DMS79 treated with DMSO at 0.1 percent for 48 hours (cell line): ENCODE measurements at regions not wholly inside any gene's neighbourhood (a gene's known extent, or its start where the extent isn't known, plus 50 kb on each side); places are given as distances from the start of the nearest gene placed in this dataset.
"Not testable (repeated sequence)": the region's sequence is repeated elsewhere in the genome, so short reads cannot be mapped to it uniquely, and the experiment has no call there.

Experiments
- DNase-seq: peaks from one replicate; lab custom pipeline; 2025; lab: John Stamatoyannopoulos, UW

DNA sequence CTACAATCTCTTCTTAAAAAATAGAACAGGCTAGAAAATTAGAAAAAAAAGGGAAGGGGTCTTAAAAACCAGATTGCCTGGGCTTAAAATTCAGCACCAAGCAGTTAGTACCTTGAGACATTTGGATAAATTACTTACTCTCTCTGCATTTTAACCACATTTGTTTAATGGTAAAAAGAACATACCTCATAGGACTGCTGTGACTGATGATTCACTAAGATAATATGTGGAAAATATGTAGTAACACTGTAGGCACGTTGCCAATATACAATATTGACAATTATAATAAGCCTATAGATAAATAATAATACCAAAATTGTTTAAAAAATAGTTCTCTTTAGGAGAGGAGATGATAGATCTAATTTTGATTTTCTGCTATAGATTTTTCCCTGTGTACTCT, 750.4 kb downstream of the TENT5A start:
- DNase-seq: no peak

DNA sequence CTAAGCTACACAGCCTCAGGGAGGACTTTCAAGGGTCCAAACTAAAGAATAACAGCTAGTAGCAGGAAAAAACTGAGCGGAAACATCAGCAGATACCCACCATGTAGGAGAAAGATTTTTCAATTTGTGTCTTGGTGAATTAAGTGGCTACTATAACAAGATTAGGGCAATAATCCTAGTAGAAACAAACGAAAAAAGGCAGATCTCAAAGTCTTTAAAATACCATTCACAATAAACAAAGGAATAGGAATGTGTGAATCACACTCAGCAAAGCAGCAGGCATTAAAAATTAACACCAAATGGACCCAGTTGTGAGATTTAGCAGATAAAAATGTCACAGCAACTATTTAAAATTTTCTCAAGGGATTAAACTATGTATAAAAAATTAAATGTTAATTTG, 761.2 kb downstream of the TENT5A start:
- no peak for DNase-seq

DNA sequence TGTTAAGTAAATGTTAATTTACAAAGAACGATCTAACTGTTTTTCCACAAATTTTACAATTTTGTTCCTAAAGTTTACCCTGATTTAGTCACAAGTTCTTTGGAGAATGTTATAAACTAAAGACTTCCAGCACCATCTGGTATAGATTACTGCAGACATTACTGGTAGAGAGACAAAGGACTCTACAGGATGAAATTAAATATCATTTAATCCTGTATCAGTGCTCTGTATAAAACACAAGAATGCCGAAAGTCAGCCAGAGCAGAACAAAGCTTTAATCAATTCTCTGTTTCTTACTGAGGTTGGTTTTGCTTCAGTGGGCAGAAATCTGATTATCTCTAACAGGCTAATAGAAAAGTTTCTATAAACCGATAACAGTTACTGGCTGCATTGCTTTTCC, 763.6 kb downstream of the TENT5A start:
- no peak for DNase-seq

DNA sequence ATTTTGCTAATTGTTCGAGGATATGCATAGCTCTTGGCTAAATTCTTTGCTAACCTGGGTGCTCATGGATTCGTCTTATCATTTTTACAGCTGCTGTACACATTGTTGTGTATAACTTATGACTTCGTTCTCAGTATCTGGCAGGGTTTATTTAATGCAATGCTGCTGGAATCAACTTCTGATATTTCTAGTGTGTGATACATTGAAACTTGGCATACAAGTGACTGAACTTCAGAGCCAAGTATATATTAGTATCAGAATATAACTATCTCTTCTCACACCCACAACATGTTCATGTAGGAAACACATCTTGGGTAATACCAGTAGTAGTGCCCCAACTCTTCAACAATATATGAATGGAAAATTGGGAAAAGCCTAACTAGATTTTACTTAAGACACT, 764.2 kb downstream of the TENT5A start:
- DNase-seq: no peak

DNA sequence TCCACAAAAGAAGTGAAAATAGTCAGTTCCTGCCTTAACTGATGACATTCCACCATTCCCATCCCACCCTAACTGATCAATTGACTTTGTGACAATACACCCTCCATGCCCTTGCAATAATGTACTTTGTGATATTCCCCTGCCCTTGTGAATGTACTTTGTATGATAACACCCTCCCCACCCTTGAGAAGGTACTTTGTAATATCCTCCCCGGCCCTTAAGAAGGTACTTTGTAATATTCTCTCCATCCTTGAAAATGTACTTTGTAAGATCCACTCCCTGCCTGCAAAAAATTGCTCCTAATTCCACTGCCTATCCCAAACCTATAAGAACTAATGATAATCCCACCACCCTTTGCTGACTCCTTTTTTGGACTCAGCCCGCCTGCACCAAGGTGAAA, 771.3 kb downstream of the TENT5A start:
- DNase-seq: not testable (repeated sequence)

DNA sequence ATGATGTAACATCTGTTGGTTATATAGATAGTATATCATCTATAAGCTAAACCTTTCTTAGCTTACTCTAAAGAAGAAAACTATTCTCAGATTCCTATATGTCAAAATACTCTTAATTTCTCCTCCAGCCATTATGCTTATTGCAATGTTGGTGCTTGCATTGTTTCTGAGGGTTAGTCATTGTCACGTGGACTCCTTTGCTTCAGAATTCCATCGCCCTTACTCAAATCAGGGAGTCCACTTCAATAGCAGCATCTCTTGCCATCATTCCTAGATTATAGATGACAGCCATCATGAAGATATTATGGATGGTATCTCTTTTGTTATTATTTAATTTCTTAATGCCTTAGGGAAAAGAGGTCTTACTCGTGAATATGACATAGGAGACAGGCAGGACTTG, 776.1 kb downstream of the TENT5A start:
- no peak for DNase-seq

DNA sequence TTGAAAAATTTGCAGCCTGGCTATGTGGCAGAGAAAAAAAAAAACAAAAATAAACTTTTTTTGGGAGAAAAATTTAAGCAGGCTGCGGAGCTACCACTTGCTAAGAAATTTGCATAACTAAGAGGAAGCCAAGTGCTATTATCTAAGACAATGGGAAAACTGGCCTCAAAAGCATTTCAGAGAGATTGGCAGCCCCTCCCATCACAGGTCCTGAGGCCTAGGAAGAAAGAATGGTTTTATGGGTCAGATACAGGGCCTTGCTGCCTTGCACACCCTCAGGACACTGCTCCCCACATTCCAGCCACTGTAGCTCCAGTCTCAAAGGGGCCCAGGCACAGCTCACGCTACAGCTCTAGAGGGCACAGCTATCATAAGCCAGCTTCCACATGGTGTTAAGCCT, 777.9 kb downstream of the TENT5A start:
- no peak for DNase-seq

DNA sequence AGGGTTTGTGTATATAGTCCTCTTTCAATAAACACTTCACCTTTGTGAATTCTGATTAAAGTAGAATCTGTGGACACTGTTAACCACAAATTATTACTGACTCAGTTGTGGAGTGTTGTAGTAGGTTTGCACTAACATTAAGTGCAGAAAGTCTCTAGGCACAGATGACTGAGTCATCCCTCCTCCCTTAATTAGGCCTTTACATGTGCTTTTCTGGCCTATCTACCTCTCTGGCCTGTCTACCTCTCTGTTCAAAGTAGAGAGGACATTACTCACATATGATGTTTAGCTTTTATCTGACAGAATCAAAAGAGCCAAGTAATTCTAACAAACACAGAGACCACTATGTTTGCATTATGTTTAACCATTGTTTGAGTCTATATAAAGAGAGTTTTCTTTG, 783.0 kb downstream of the TENT5A start:
- no peak for DNase-seq

DNA sequence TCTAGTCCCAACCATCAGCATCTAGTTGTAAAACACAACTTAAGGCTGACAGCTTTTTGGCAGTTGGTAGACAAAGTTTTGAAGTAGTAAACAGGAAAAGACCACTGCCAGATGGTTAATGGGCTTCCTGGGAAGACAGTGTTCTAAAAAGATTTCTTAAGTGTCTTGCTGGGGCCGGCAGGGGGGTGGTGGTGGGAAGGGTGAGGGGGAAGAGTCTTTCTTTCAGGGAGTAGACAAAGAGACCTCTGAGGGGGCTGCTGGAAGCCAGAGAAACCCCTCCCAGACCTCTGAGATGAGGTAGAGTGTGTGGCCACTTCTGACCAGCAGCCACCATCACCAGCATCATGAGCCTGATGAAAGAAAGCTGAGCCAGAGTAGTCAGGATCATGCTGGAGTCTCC, 784.9 kb downstream of the TENT5A start:
- no peak for DNase-seq

DNA sequence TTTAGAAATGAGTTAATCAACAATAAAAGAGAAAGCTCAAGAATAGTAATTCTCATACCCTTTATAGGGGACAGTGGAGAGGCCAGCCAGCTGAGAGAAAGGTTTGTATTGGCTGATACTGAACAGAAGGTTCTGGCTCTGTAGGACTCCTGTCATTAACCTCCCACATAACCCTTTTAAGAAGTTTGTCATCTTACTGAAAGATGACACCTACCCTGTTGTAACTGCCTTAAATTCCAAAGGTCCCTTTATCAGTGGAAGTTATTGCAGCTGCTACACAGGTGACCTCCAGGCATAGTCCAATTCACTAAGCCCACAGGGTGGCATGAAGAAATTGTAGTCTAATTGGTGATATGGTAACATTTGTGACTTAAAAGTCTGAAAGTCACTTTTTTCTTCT, 790.1 kb downstream of the TENT5A start:
- no peak for DNase-seq

DNA sequence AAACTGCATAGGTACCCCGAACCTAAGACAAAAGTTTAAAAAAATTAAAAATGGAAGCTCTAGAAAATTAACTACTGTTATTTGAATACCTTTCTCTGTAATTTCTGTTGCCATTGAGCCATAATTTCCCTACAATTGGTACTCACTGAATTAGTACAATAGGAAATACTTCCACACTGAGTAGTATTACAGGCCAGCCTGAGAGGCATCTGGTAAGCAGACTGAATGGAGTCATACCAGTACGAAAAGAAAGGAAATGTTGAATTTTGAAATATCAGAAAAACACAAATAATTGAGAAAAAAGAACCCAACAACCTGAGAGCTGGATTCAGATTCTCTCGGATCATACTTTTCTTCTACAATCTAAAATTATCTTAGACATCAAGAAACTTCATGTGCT, 791.3 kb downstream of the TENT5A start:
- no peak for DNase-seq

DNA sequence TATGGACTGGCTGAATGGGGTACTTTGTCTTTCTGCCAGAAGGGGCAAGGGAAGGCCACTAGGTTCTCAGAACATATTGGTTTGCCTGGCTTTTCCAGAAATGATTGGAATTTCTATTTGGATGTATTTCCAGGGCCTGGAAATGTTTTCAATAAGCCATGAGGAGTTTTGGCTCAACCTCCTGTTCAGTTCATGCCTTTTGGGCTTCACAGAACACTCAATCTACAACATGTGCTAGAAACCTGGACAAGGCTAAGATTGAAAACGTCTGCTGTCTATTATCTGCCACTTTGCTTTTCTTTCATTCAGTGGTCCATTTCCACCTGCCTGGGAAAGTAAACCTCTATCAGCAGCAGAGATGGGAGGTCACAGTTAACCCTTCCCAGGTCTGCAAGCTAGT, 793.4 kb downstream of the TENT5A start:
- DNase-seq: no peak

DNA sequence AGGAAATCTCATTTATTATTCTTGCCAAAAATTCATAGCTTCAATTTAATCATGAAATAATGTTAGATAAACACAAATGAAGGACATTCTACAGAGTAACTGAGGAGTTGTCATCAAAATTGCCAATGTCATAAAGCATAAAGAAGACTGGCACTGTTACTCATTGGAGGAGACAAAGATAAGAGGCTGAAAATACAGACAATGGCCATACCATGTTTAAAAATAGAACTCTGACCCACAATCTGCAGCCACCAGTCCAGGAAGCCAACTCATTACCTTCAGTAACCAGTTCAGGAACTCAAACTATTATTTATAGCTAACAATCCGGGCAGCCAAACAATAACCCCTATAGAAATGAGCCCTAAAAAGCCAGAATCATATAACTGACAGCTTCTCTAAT, 795.6 kb downstream of the TENT5A start:
- DNase-seq: no peak

DNA sequence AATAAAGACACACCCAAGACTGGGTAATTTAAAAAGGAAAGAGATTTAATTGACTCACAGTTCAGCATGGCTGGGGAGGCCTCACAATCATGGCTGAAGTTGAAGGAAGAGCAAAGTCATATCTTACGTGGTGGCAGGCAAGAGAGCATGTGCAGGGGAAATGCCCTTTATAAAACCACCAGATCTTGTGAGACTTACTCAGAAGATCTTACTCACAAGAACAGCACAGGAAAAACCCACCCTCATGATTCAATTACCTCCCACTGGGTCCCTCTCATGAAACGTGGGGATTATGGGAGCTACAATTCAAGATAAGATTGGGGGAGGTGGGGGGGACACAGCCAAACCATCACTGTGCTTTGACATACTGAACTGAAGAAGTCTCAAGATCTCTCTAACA, 800.0 kb downstream of the TENT5A start:
- DNase-seq: not testable (repeated sequence)

DNA sequence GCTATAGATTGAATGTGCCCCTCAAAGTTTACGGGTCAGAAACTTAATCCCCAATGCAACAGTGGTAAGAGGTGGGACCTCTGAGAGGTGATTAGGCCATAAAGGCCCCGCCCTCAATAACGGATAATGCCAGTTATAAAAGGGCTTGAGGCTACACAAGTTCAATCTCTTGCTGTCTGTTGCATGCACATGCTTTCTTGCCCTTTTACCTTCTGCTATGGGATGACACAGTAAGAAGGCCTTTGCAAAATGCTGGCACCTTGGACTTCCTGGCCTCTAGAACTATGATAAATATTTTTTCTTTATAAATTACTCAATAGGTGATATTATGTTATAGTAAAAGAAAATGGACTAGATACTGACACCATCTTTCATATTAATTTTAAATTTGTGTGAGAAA, 806.1 kb downstream of the TENT5A start:
- no peak for DNase-seq

DNA sequence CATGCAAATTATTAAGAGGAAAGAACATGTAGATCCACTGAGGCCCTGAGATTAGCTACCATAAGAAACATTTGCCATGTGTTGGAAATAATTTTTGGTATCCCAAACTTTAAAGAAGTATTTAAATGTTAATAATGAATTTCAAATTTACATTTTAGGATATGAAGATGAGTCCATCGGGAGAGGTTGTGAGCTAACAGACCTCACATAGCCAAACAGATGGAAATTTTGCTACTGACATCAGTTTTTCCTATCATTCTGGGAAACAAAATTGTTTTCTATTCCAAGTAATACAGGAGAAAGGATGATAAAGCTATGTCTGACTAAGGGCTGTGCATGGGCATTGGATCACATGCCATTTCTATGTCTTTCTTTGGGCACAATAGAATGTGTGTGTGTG, 809.6 kb downstream of the TENT5A start:
- no peak for DNase-seq

DNA sequence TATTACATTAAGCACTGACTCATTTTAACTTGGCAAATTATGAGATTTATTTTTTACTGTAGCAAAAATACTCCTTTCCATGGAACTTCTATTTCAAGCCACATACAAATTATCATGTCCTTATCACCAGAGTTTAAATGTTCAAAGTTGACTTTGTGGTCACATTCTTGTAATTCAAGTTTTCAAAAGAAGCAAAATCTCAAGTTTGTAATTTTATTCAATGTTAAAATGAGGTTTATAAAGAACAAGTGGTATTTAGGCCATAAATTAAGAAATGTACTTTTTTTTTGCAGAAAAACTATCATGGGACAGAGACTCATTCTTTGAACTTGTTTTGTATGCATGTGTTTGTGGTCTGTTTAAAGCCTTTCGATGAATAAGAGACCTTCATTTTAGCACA, 811.5 kb downstream of the TENT5A start:
- no peak for DNase-seq

DNA sequence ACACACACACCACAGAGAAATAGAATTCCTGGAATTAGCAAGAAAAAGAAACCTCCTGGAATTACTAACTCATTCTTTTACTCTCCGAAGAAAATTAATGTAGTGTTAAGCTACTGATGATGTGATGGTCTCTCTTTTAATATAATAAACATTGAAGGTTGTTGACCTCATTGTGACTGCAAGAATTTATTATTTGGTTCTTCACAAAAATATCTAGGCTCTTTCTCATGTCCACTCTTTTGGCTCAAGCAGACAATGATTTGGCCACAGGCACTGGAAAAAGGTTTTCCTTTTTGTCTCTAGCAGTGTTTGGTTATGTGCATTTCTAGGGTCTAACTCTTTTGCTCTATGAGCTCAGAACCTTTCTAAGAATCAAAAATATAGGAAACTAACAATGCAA, 811.9 kb downstream of the TENT5A start:
- no peak for DNase-seq

DNA sequence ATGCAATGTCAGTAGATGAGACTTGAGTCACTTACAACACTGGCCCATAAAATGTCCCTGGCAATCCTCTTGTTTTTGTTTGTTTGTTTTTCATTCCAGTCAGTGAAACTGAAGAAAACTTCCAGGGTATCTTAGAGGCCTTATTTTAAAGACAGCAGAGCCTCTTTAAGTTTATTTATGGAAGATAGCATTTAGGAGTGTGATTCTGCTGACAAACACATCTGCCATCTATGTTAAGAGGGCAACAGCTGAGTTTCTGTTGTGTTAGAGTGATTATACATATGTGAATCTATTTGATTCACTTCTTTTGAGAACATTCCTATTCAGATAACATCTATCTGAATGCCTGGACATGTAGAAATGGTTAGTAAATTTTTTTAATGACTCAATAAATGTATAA, 812.6 kb downstream of the TENT5A start:
- no peak for DNase-seq

DNA sequence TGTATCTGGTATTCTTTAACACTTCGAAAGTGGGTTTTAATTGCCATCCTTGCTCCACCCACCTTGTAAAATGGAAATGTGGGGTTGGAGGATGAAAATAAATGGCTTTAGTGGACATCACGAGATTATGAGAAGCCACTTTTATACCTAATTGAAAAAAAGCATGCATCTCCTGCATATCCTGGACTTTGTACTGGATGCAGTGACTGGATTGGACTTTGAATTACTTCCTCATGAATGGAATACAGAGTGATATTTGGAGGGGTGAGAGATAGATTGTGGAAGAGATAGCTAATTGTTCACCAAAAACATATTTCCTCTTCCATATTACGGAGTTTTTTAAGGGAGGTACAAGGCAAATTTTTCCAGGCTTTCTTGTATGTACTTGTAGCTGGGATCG, 813.0 kb downstream of the TENT5A start:
- no peak for DNase-seq

DNA sequence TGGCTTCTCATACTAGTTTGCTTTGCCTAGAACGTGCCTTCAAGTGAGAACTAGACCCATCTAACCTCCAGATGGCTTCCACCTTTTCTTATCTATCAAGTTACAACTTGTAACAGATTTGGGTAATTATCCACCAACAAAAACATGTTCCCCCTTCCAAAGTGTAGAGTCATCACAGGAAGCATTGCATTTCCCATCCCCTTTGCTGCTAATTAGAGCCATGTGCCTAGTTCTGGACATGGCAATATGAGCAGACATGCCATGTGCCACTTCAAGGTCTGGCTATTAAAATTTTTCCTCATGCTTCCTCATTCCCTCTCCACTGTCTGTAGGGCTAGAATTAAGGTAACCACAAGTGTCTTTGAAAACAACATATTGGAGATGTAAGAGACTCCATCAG, 814.4 kb downstream of the TENT5A start:
- no peak for DNase-seq

DNA sequence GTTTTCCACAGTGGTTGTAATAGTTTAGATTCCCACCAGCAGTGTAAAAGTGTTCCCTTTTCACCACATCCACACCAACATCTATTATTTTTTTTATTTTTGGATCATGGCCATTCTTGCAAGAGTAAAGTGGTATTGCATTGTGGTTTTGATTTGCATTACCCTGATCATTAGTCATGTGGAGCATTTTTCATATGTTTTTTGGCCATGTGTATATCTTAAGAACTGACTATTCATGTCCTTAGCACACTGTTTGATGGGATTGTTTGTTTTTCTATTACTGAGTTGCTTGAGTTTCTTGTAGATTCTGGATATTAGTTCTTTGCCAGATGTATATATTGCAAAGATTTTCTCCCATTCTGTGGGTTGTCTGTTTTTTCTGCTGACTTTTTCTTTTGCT, 820.1 kb downstream of the TENT5A start:
- DNase-seq: no peak

DNA sequence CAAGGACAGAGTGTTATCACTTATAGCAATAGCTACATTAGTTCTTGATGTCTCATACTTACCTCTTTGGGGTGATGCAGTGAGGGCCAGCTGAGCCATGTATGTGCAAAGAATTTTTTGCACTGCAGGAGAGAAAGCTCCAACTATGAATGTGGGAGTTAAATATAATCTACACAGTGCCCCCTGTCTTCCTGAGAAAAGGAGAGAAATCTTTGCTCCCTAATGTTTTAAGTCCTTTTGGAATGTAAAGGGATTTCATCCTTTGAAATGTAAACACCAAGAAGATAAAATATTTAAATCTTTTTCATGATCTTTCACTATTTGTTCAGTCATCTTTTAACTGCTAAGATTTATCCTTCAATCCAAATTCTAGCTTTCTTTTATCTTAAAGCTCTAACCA, 822.1 kb downstream of the TENT5A start:
- DNase-seq: no peak

DNA sequence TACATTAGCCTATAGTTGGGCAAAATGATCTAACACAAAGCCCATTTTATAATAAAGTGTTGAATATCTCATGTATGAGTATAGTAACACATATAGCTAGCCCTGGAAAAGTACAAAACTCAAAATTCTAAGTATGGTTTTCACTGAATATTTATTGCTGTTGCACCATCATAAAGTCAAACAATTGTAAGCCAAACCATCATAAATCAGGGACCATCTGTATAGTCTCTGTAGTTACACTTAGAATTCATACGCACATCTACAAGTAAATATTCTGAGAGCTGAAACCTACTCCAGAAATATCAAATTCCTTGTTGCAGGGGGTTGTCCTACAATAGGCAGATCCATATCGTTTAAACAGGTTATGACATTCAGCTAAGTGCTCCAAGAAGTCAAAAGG, 817.3 kb downstream of the BCKDHB start:
- no peak for DNase-seq

DNA sequence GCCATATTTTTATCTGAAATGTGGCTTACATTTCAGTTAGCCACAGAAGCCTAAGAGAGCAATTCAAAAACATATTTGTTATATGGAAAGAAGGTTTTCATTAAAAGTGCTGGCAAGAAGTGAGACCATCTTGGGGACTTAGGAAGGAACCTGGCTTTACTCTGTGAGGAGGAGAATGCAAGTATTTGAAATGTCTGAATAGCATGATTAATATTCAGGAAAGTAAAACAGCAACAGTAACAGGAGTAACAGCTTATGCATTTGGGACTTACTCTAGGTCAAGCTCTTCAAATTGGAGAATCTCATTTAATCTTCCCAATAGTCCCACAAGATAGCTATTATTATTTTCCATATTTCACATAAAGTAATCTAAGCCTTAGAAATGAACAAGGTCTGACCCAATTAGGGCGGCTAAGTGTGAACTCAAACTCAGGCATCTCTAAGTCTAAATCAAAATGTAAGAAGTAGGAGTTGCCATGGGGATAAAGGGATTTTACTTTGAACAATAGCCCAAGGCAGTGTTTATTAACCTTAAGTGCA, 816.5 kb downstream of the BCKDHB start:
- DNase-seq: no peak
